ENCODE measurements at regions not wholly inside any gene's neighbourhood (a gene's known extent, or its start where the extent isn't known, plus 50 kb on each side); places are given as distances from the start of the nearest gene placed in this dataset.
"Not testable (repeated sequence)": the region's sequence is repeated elsewhere in the genome, so short reads cannot be mapped to it uniquely, and the experiment has no call there.

DNA sequence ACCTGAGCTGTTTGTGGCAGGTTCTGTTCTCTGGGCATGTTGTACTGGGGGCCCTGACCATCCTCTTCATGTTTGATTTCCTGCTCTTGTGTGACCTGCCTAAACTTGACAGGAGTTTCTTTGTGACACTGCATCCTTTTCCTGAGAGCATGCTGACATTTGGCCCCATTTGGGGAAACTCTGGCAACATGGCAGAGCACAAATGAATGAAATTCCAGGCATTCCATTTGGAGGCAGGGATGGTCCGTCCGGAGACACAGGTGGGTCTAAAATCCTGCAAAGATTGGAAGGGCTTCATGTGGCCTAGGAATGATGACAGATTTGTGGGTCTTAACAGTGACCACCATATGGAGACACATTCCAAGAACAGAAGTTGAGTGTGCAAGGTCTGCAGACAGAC, 184.0 kb downstream of the FCRL5 start:
- DNase-seq (ENCODE audit: low read depth): no peak

DNA sequence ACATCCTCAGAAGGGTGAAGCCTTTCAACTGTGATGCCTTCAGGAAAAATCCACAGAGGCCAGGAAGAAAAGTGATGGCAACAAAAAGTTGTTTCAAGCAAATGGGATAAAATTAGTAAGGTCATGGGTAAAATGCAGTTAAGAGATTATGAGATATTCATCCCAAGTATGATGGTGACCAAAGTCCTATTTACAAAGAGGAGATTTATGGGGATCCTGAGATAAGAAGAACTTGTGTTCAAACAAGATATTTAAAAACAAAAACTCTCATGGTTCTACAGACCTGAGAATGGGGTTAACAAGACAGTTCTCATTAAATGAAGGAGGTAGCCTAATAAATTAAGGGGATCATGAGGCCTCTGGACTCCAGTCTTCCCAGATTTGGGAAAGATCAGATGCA, 184.4 kb downstream of the FCRL5 start:
- DNase-seq (ENCODE audit: low read depth): no peak

DNA sequence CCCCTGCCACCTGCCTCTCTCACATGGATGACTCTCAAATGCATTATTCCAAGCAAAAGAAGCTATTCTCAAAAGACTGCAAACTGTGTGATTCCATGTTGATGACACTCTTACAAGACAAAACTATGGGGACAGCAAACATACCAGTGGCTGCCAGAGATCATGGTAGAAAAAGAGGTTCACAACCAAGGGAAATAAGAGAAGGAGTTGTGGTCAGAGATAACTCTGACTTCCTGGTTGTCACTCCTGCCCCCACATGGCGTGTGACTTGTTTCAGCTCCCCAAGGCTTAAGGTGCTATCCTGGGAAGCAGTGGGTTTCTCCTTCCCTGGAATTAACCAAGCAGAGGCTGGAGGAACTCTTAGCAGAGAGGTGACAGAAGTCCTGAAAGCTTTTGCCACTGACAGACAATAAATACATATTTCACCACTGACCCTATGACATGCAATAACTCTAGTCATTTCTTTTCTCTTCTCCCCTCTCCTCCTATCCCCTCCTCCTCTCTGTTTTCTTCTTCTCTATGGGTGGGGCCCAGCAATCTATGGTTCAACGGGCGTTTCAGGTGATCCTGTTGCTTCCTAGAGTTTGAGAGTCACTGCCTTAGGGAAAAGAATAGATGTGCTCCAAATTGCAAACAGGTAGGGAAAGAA, 185.1 kb downstream of the FCRL5 start:
- DNase-seq (ENCODE audit: low read depth): no peak

DNA sequence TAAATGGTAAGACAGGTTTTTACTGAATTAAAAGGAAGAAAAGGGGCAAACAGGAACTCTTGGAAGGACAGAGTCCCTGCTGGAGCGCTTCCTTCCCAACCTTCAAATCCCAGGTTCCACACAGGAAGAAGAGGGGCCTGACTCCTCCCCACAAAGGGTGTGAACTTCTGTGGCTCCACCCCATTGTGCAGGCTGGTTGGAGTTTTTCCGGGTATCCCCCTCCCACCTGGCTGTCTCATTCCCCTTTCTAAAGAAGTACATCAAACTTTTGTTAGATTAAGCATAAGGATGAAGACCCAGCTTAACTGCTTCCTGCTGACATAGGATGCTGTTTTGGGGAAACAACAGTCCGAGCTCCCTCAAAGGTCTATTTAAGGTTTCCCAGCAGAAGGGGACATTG, 187.7 kb downstream of the FCRL5 start:
- no peak for DNase-seq (ENCODE audit: low read depth)

DNA sequence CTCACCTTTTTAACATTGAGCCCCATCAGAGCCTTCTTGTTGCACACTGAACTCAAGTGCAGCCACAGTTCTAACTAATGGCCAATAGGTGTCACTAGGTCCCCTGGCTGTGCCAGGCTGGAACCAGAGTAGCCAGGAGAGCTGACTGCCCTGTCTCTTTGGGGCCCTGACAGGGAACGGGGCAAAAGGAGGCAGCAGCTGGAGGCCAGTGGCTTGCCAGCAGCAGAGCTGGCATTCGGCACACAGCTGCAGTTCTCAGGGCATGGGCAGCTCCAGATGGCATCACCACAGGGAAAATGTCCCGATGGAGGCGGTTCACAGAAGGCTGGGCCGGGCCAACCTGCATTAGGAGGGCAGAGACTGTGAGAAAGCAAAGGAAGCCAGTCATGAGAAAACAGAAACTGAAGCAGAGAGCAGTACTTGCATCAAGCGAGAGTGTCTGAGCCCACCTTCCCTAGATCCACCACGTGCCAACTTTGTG, 188.6 kb downstream of the FCRL5 start:
- DNase-seq (ENCODE audit: low read depth): no peak

DNA sequence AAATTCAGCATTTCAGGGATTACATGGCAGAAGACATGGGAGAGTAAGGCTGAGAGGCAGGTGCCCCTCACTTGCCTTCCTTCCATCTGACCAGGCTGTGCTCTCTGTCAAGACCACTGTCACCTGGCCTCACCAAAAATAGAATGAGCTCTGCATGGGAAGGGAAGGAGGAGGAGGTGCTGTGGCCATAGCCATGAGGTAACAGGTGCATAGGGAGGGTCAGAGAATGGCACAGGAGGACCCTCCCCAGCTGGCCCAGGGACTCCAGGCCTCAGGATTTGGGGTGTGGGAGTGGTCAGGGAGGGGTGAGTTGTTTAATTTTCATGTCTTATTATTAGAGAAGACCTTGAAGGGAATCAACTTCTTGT, 192.3 kb downstream of the FCRL5 start:
- no peak for DNase-seq (ENCODE audit: low read depth)

DNA sequence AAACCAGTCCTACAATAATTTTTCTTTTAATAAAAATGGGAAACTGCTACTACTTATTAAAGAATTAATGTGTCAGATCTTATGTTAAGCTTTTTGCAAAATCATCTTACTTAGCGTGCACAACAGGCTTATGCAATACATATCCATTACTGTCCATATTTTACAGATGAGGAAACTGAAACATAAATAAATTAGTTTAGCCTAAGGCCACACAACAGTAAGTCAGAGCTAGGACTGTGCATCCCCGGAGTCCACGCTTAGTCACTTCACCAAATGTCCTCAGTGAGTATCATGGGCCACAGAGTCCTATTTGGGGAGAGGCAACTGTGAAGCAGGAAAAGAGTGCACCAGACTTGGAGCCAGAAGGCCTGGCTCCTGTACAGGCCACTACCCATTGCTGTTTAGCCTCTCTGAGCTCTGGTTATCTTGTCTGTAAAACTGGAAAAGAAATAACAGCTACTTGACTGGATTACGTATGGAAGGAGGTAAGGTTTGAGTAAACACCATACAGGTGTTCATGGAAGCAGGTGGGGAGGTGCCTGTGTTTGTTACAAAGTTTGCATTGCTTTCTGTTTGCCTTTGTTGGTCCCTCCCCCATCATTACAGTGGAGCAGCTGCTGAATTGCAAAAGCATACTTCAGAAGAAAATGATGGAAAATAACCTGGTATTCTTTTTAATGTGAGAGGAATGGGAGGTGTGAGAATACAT, 192.8 kb downstream of the FCRL5 start:
- DNase-seq (ENCODE audit: low read depth): no peak

DNA sequence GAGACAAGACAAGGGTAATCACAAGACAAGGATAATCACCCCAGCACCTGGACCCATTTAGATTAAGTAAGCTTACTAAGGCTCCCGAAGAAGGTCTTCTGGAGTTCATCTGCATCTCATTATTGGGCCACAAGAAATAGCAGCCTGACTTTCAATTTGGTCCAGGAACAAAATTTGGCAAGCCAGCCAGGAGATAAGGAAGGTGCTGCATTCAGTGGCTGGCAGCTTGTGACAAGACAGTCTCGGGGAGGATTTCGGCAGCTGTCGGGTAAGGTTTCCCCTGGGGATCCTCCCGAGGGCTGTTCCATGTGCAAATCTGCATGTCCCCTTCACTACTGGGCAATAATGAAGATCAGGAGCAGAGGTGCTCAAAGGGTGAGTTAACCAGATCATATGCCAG, 195.2 kb downstream of the FCRL5 start:
- no peak for DNase-seq (ENCODE audit: low read depth)

DNA sequence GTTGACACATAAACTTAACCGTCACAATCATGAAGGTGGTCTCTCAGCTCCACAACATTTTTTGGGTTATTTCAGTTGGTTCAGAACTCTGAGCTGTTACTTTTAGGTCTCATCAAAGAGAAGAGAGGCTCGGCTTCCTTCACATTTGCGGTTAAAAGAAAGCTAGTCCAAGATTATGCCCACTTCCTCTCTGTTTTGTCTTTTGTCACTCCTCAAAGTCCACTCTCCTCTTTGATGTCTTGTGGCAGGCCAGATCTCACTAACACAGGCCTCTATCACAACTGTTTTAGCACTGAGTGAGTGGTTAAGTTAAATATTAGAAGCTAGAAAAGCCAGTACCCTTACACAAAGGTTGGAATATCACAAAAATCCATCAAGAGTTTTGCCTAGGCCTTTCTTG, 195.7 kb downstream of the FCRL5 start:
- DNase-seq (ENCODE audit: low read depth): no peak

DNA sequence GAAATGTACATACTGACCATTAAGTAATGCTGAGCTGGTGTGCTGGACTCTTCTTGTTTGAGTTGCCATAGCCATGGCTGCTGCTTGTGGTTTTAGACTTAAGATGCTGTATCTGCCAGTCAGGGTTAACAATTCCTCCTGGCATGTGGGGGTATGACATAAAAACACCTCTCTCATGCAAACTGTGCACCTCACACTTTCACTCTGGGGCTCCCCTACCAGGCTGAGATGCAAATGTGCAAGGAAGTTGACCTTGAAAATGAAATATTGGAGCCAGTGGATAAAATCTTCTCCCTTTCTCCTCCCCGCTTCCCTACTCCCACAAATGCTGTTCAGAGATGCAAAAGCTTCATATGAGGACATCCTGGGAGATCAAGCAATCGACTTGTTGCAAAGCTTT, 198.8 kb downstream of the FCRL5 start:
- no peak for DNase-seq (ENCODE audit: low read depth)

DNA sequence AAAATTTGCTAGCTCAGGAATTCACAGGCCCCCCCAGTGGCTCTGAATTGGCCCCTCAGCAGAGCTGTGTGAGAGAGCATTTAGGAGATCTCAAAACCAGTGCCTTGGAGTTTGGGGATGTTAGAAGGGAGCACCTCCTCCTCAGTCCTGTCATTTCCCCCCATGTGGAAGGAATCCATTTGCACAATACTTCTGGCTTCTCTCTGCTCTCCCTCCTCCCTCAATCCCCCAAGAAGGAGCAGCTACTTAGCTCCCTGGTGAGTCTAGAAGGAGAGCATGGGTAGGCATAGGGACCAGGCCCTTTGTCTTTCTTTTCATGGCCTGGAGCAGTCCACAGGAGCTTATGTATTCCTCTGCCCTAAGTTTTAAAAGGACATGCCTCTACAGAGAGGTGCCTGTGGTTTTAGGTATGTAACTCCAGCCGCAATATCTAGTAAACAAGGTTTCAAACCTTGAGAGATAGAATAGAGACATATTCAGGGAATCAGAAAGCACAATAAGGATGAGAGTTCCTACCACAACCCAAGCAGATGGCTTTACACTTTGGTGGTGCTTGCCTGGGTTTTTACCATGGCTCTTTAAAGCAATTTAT, 199.4 kb downstream of the FCRL5 start:
- no peak for DNase-seq (ENCODE audit: low read depth)

DNA sequence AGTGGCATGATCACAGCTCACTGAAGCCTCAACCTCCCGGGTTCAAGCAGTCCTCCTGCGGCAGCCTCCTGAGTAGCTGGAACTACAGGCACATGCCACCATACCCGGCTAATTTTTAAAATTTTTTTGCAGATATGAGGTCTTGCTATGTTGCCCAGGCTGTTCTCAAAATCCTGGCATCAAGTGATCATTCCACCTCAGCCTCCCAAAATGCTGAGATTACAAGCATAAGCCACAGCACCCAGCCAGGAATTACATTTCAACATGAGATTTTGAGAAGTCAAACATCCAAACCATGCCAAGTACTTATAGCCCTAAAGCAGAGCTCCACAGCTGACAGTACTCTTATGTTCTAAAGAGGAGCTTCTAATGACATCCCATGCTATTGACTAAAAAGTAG, 200.1 kb downstream of the FCRL5 start:
- DNase-seq (ENCODE audit: low read depth): no peak

DNA sequence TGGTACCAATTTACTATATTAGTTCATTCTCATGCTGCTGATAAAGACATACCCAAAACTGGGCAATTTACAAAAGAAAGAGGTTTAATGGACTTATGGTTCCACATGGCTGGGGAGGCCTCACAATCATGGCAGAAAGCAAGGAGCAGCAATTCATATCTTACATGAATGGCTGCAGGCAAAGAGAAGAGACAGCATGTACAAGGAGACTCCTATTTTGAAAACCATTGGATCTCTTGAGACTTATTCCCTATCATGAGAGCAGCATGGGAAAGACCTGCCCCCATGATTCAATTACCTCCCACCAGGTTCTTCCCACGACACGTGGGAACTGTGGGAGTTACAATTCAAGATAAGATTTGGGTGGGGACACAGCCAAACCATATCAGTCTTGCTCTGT, 200.5 kb downstream of the FCRL5 start:
- DNase-seq (ENCODE audit: low read depth): not testable (repeated sequence)

DNA sequence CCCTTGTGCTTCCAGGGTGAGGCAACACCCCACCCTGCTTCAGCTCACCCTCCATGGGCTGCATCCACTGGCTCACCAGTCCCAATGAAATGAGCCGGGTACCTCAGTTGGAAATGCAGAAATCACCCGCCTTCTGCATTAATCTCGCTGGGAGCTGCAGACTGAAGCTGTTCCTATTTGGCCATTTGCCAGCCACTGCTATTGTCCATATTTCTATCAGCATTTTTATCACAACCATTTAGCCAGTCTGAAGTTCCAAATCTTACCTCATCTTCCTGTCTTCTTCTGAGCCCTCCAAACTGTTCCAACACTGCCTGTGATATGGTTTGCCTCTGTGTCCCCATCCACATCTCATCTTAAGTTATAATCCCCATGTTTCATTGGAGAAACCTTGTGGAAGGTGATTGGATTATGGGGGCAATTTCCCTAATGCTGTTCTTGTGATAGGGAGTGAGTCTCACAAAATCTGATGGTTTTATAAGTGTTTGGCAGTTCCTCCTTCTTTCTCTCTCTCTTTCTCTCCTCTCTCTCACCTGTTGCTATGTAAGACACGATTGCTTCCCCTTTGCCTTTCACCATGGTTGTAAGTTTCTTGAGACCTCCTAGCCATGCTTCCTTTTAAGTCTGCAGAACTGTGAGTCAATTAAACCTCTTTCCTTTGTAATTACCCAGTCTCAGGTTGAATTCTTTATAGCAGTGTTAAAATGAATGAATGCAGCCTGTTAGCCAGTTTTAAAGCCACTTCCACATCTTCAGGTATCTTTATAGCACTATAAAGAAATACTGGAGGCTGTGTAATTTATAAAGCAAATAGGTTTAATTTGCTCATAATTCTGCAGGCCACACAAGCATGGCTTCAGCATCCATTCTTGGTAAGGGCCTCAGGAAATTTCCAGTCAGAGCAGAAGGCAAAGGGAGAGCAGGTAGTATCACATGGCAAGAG, 203.5 kb downstream of the FCRL5 start:
- DNase-seq (ENCODE audit: low read depth): no peak

DNA sequence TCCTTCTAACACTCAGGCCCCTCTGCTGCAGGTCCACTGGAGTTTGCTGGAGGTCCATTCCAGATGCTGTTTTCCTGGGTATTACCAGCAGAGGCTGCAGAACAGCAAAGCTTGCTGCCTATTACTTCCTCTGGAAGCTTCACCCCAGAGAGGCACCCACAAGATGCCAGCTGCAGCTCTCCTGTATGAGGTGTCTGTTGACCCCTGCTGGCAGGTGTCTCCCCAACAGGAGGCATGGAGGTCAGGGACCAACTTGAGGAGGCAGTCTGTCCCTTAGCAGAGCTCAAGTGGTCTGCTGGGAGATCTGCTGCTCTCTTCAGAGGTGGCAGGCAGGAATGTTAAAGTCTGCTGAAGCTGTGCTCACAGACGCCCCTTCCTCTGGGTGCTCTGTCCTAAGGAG, 204.8 kb downstream of the FCRL5 start:
- DNase-seq (ENCODE audit: low read depth): no peak

DNA sequence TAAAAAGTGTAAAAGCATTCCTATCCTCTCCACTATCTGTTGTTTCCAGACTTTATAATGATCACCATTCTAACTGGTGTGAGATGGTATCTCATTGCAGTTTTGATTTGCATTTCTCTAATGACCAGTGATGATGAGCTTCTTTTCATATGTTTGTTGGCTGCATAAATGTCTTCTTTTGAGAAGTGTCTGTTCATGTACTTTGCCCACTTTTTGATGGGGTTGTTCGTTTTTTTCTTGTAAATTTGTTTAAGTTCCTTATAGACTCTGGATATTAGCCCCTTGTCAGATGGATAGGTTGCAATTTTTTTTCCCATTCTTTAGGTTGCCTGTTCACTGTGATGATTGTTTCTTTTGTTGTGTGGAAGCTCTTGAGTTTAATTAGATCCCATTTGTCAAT, 199.6 kb upstream of the ETV3 start:
- not testable (repeated sequence) for DNase-seq (ENCODE audit: low read depth)

DNA sequence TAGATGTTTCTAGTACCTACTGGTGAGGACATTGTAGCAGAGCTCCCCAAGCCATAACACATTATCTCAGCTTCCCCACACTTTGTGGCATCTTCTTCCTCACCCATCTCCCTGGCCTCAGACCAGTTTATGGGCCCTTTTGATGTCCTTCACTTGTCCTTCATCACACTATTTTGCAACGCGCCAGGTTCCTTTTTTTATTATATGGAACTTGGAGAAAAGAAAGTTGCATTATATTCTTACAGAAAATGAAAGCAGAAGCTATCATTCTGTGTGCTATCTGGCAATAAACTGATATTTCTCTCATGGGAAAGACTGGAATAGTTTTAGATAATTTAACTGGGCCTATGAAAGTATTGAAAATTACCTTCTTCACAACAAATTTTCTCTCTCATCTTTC, 196.9 kb upstream of the ETV3 start:
- no peak for DNase-seq (ENCODE audit: low read depth)

DNA sequence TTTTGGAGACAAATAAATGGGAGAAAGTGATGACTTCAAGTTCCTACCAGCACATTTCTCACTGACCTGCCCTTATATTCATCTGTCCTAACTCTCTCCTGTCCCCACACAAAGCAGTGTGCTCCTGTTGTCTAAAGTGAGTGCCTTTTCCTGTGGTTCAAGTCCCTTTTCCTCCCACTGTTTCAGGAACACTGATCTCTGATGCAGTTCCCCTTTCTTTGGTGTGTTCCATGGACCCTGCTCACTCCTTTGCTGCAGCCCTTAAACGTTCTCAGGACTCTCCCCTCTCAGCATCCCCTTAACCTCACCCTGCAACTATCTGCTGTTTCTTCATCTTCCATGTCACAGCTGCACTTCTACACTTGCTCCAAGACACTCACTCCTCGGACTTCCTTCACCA, 195.8 kb upstream of the ETV3 start:
- no peak for DNase-seq (ENCODE audit: low read depth)

DNA sequence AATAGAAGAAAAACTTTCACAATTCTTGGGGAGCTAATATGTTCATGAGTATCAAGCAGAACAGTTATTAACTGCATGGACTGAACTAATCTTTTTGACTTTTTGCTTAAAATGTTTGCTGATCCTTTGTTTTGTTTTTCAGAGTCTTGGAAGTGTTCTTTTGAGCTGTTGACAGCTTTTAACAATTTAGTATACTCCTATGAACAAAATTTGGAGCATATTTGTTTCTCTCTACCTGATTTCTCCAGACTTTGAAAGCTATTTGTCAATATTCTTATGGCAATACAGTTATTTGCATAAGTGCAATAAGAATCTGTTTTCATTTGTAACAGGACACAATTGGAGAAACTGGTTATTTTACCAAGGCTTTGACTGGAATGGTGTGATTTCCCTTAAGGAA, 192.0 kb upstream of the ETV3 start:
- not testable (repeated sequence) for DNase-seq (ENCODE audit: low read depth)

DNA sequence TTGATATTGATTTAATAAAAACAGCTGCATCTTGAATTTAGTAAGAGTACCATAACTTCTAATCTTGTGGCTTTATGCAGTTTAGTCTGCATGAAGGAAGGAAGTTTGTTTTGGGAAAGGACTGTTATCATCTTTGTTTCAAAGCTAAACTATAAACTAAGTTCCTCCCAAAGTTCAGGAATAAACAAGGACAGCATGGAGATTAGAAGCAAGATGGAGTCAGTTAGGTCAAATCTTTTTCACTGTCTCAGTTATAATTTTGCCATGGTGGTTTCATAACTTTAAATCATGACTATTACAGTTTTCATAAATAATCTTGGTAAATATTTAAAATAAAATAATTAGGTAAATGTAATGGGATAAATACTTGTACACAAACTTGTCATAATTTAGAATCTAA, 189.9 kb upstream of the ETV3 start:
- not testable (repeated sequence) for DNase-seq (ENCODE audit: low read depth)

DNA sequence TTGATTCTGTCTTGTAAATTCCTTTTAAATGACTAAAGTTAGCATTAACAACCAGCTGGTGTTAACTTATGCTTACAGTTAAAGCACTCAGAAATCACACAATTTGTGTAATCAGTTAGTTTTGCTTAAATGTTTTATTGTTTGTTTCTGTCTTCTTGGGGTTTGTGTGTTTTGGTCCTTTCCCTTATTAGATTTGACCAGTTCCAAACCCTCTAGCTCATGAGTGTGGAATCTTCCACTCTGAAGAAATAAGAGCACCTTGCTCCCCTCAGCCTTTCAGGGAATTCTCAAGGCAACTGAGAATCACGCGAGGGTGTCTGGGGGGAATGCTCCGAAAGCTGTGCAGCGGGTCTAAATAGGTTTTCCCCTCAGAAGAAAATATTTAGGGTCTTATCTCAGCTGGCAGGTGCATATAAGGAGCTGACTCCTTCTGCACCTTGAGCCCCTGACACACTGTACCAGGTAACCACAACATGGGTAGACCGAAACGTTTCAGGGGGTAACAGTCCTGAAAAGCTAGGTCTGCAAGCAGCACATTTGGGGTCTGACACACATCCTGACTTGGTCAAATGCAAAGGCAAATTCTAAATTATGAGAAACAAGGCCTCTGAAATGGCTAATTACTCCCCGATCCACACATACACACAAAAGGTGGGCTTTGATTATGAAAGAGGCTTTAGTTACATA, 188.1 kb upstream of the ETV3 start:
- DNase-seq (ENCODE audit: low read depth): no peak

DNA sequence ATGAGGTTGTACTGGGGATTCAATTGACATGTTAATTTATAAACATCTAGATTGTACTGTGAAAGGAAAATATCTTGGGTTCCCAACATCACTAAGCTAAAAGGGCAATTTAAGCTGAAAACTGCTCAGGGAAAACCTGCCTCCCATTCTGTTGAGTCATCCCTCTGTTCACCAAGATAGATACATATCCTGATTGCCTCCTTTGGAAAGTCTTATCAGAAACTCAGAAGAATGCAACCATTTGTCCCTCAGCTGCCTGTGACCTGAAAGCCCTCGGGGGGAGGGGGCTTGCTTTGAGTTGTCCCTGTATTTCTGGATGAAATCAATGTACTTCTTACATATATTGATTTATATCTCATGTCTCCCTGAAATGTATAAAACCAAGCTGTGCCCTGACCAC, 187.0 kb upstream of the ETV3 start:
- DNase-seq (ENCODE audit: low read depth): no peak

Measured in activated gamma-delta T cell treated with anti-CD3 and anti-CD28 coated beads, Interleukin-2, amount 50 U/mL, for 16 hours (primary cell).